HG03159 (cell line): ENCODE measurements at regions not wholly inside any gene's neighbourhood (a gene's known extent, or its start where the extent isn't known, plus 50 kb on each side); places are given as distances from the start of the nearest gene placed in this dataset.

Experiments
- ATAC-seq: cut with Tn5 transposase; IDR thresholded peaks from one replicate; pipeline ENCODE4 v1.9.1; 2021; ENCODE audit warnings: mild to moderate bottlenecking, moderate library complexity; ENCODE audit not compliant: unreplicated experiment

- ATAC-seq: no peak
These were observed 181.3 kb upstream of the ADO start for GRCh38 chr10:62623223-62623622.

- ATAC-seq: no peak
These were observed 179.0 kb upstream of the ADO start for GRCh38 chr10:62625484-62625883.

- ATAC-seq: no peak
These were observed 178.4 kb upstream of the ADO start for GRCh38 chr10:62626079-62626478.

GRCh38 chr10:62626817-62627216 lies 177.7 kb upstream of the ADO start:
- ATAC-seq: no peak

- ATAC-seq: no peak
These were observed 176.5 kb upstream of the ADO start for GRCh38 chr10:62627983-62628382.

GRCh38 chr10:62631241-62631640 lies 173.3 kb upstream of the ADO start:
- no peak for ATAC-seq

- peak; percentile 70 for ATAC-seq
These were observed 172.3 kb upstream of the ADO start for GRCh38 chr10:62632071-62632809.

GRCh38 chr10:62633976-62634375 lies 170.5 kb upstream of the ADO start:
- ATAC-seq: no peak

GRCh38 chr10:62634576-62634975 lies 169.9 kb upstream of the ADO start:
- no peak for ATAC-seq

- no peak for ATAC-seq
These were observed 169.4 kb upstream of the ADO start for GRCh38 chr10:62635127-62635526.

- no peak for ATAC-seq
These were observed 167.7 kb upstream of the ADO start for GRCh38 chr10:62636825-62637248.

GRCh38 chr10:62637249-62638061 lies 167.1 kb upstream of the ADO start:
- ATAC-seq: peak; percentile 57

GRCh38 chr10:62638062-62638477 lies 166.4 kb upstream of the ADO start:
- ATAC-seq: peak; percentile 47

- ATAC-seq: no peak
These were observed 165.4 kb upstream of the ADO start for GRCh38 chr10:62639144-62639543.

- ATAC-seq: no peak
These were observed 164.1 kb upstream of the ADO start for GRCh38 chr10:62640411-62640810.

- ATAC-seq: no peak
These were observed 160.6 kb upstream of the ADO start for GRCh38 chr10:62643606-62644587.

GRCh38 chr10:62647375-62648092 lies 157.0 kb upstream of the ADO start:
- no peak for ATAC-seq

GRCh38 chr10:62648921-62649320 lies 155.6 kb upstream of the ADO start:
- ATAC-seq: no peak

GRCh38 chr10:62650411-62650810 lies 154.1 kb upstream of the ADO start:
- no peak for ATAC-seq

- ATAC-seq: no peak
These were observed 153.2 kb upstream of the ADO start for GRCh38 chr10:62651341-62651740.
